Keratinocyte (primary cell): ENCODE measurements at regions not wholly inside any gene's neighbourhood (a gene's known extent, or its start where the extent isn't known, plus 50 kb on each side); places are given as distances from the start of the nearest gene placed in this dataset.
"Not testable (repeated sequence)": the region's sequence is repeated elsewhere in the genome, so short reads cannot be mapped to it uniquely, and the experiment has no call there.

Source experiments
- DNase-seq: peaks from one replicate; pipeline ENCODE4 v3.0.0-alpha.2; 2011; ENCODE audit warnings: low read depth, missing footprints, low spot score
- FAIRE-seq: peaks from 2 replicates; lab custom pipeline; 2011; peaks lifted over from hg19 to GRCh38; lab: Jason Lieb, UNC
- H2AFZ ChIP-seq: 2 replicates; pipeline ENCODE4 v1.6.0; 2012; ENCODE audit warnings: low read length, control low read depth, inconsistent platforms; ENCODE audit not compliant: control insufficient read depth
- H3K27ac ChIP-seq: 2 replicates; pipeline ENCODE4 v1.5.1; 2011; ENCODE audit warnings: low read length; ENCODE audit not compliant: control insufficient read depth, insufficient read depth
- H3K27me3 ChIP-seq: 3 replicates; pipeline ENCODE4 v1.6.0; 2011; ENCODE audit warnings: low read length; ENCODE audit not compliant: control insufficient read depth, insufficient read depth; ENCODE audit errors: extremely low read depth
- H3K36me3 ChIP-seq, 2 experiments: 2 replicates in 1 of 2; 3 replicates in 1 of 2; pipeline ENCODE4 v1.5.1; 2011; ENCODE audit warnings: low read length in 2 of 2, mild to moderate bottlenecking in 1 of 2; ENCODE audit not compliant: control insufficient read depth in 2 of 2, insufficient read depth in 2 of 2; ENCODE audit errors: extremely low read depth in 1 of 2
- H3K4me1 ChIP-seq: 3 replicates; pipeline ENCODE4 v1.5.1; 2011; ENCODE audit warnings: low read length; ENCODE audit not compliant: control insufficient read depth, insufficient read depth; ENCODE audit errors: extremely low read depth
- H3K4me2 ChIP-seq: 3 replicates; pipeline ENCODE4 v1.6.0; 2011; ENCODE audit warnings: low read depth, low read length; ENCODE audit not compliant: control insufficient read depth, insufficient read depth; ENCODE audit errors: extremely low read depth
- H3K4me3 ChIP-seq, 3 experiments: fragments of 200-600 bp in 1 of 3; sonication (generic) in 1 of 3; 2 replicates in 2 of 3; 3 replicates in 1 of 3; pipeline ENCODE4 v1.5.1; 2011 to 2016; ENCODE audit warnings: low read length in 3 of 3, mild to moderate bottlenecking in 3 of 3, control low read depth in 2 of 3, inconsistent platforms in 1 of 3, low read depth in 1 of 3, mixed read lengths in 1 of 3, mixed run types in 1 of 3, moderate library complexity in 1 of 3; ENCODE audit not compliant: control insufficient read depth in 2 of 3, insufficient read depth in 2 of 3; ENCODE audit errors: extremely low read depth in 1 of 3
- H3K79me2 ChIP-seq: 2 replicates; pipeline ENCODE4 v1.6.0; 2012; ENCODE audit warnings: low read length; ENCODE audit not compliant: control insufficient read depth, insufficient read depth
- H3K9ac ChIP-seq: 3 replicates; pipeline ENCODE4 v1.6.0; 2011; ENCODE audit warnings: low read length; ENCODE audit not compliant: control insufficient read depth, insufficient read depth; ENCODE audit errors: extremely low read depth
- H3K9me1 ChIP-seq: 3 replicates; pipeline ENCODE4 v1.6.0; 2011; ENCODE audit warnings: low read length; ENCODE audit not compliant: control insufficient read depth, insufficient read depth; ENCODE audit errors: extremely low read depth
- H3K9me3 ChIP-seq: 2 replicates; pipeline ENCODE4 v1.5.1; 2012; ENCODE audit warnings: low read depth, low read length; ENCODE audit not compliant: control insufficient read depth
- H4K20me1 ChIP-seq: 3 replicates; pipeline ENCODE4 v1.6.0; 2011; ENCODE audit warnings: low read length; ENCODE audit not compliant: control insufficient read depth, insufficient read depth; ENCODE audit errors: extremely low read depth
- EZH2 ChIP-seq: IDR thresholded peaks from one replicate; pipeline ENCODE4 v1.6.1; 2012; ENCODE audit warnings: inconsistent platforms, mild to moderate bottlenecking, low read length, moderate library complexity
- dilution Hi-C: fragments of 300-500 bp; cut with MboI; formaldehyde crosslinking; loops from one replicate; pipeline ENCODE4 v1.7.0; 2020; ENCODE audit warnings: low sequenced_read_pairs; ENCODE audit not compliant: extremely low pct_ligation_motif_present
- TF ChIP-seq, protein P1 (sequence below), 3 experiments: IDR thresholded peaks in 1 of 3; conservative IDR thresholded peaks in 1 of 3; optimal IDR thresholded peaks in 1 of 3; 2 replicates in 2 of 3; 3 replicates in 1 of 3; pipeline versions ENCODE3 to v1.5.1; 2011; ENCODE audit warnings: low read length in 3 of 3, mild to moderate bottlenecking in 3 of 3, moderate library complexity in 2 of 3, control low read depth in 1 of 3, inconsistent platforms in 1 of 3; ENCODE audit not compliant: insufficient read depth in 2 of 3; ENCODE audit errors: extremely low read depth in 1 of 3

DNA sequence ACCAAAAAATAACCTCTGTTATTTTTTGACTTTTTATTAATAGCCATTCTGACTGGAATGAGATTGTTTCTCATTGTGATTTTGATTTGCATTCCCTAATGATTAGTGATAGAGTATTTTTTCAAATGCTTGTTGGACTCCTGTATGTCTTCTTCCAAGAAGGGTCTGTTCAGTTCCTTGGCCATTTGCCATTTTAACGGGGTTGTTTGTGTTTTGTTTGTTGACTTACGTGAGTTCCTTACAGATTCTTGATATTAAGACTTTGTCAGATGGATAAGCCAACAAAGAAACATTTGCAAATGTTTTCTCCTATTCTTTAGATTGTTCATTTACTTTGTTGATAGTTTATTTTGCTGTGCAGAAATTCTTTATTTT lies 651.6 kb upstream of the LRFN5 start:
- Histone ChIP-seq H3K9me1 (no peaks in the 10 kb centered on the region), H4K20me1 (no peaks in the 10 kb centered on the region), H3K9me3 (no peaks in the 10 kb centered on the region), H3K79me2 (no peaks in the 10 kb centered on the region), H3K4me3 (no peak overlapping the region), H3K9ac (no peak overlapping the region), H3K36me3 (no peaks in the 10 kb centered on the region), H3K4me1 (no peaks in the 10 kb centered on the region), H2AFZ (no peak overlapping the region), H3K4me2 (no peak overlapping the region), H3K27ac (no peak overlapping the region), H3K27me3 (no peaks in the 10 kb centered on the region)
- no peak for FAIRE-seq
- dilution Hi-C loops = no loop called here
- TF ChIP-seq, protein P1, sequence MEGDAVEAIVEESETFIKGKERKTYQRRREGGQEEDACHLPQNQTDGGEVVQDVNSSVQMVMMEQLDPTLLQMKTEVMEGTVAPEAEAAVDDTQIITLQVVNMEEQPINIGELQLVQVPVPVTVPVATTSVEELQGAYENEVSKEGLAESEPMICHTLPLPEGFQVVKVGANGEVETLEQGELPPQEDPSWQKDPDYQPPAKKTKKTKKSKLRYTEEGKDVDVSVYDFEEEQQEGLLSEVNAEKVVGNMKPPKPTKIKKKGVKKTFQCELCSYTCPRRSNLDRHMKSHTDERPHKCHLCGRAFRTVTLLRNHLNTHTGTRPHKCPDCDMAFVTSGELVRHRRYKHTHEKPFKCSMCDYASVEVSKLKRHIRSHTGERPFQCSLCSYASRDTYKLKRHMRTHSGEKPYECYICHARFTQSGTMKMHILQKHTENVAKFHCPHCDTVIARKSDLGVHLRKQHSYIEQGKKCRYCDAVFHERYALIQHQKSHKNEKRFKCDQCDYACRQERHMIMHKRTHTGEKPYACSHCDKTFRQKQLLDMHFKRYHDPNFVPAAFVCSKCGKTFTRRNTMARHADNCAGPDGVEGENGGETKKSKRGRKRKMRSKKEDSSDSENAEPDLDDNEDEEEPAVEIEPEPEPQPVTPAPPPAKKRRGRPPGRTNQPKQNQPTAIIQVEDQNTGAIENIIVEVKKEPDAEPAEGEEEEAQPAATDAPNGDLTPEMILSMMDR (optimal IDR thresholded peaks at IDR 0.05 in 1 of 3, IDR thresholded peaks at IDR 0.05 in 1 of 3, conservative IDR thresholded peaks at IDR 0.05 in 1 of 3; ENCODE audit: extremely low read depth in 1 of 3, insufficient read depth in 2 of 3, low read length in 3 of 3) = no peak
- TF ChIP-seq EZH2 = no peak
- DNase-seq = no peak

DNA sequence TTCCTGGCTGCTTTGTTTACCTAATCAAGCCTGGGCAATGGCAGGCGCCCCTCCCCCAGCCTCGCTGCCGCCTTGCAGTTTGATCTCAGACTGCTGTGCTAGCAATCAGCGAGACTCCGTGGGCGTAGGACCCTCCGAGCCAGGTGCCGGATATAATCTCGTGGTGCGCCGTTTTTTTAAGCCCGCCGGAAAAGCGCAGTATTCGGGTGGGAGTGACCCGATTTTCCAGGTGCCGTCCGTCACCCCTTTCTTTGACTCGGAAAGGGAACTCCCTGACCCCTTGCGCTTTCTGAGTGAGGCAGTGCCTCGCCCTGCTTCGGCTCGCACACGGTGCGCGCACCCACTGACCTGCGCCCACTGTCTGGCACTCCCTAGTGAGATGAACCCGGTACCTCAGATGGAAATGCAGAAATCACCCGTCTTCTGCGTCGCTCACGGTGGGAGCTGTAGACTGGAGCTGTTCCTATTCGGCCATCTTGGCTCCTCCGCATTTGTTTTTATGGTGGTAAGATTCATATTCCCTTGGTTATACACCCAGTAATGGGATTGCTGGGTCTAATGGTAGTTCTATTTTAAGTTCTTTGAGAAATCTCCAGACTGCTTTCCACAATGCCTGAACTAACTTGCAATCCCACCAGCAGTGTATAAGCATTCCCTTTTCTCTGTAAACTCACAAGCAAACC lies 652.1 kb upstream of the LRFN5 start:
- H2AFZ ChIP-seq, H3K9me3 ChIP-seq, DNase-seq, dilution Hi-C loops, H3K9ac ChIP-seq, H3K4me2 ChIP-seq, H3K36me3 ChIP-seq, H3K4me1 ChIP-seq, H4K20me1 ChIP-seq, H3K27ac ChIP-seq, H3K27me3 ChIP-seq, H3K9me1 ChIP-seq, FAIRE-seq, H3K79me2 ChIP-seq, H3K4me3 ChIP-seq: not testable (repeated sequence)

DNA sequence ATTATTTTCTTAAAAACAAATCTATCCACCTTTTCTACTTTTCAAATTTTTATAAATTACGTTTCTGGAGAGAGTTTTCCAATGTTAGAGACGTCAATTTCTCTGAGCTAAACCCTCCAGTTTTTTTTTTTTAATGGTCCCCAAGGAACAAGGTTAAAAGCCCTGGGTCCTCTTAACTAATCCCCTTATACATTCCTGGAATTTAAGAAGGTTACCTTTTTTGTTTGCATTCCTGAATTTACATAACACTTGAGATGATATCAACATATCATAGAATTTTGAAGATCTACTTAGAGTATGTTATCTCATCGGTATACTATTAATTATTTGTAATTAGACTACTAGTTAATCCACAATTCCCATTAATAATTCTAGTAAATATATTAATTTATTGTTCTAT lies 662.2 kb upstream of the LRFN5 start:
- no peak for TF ChIP-seq EZH2
- TF ChIP-seq, protein P1 (optimal IDR thresholded peaks at IDR 0.05 in 1 of 3, IDR thresholded peaks at IDR 0.05 in 1 of 3, conservative IDR thresholded peaks at IDR 0.05 in 1 of 3; ENCODE audit: extremely low read depth in 1 of 3, insufficient read depth in 2 of 3, low read length in 3 of 3) = no peak
- no peak overlapping the region for H2AFZ ChIP-seq
- H3K9me1 ChIP-seq = no peaks in the 10 kb centered on the region
- dilution Hi-C loops = no loop called here
- no peak for FAIRE-seq
- H3K9ac ChIP-seq = no peak overlapping the region
- H3K9me3 ChIP-seq = no peaks in the 10 kb centered on the region
- no peaks in the 10 kb centered on the region for H3K4me1 ChIP-seq
- H3K4me3 ChIP-seq = no peak overlapping the region
- H3K27me3 ChIP-seq = no peaks in the 10 kb centered on the region
- no peaks in the 10 kb centered on the region for H4K20me1 ChIP-seq
- no peaks in the 10 kb centered on the region for H3K36me3 ChIP-seq
- no peak overlapping the region for H3K4me2 ChIP-seq
- no peak overlapping the region for H3K27ac ChIP-seq
- no peaks in the 10 kb centered on the region for H3K79me2 ChIP-seq
- no peak for DNase-seq
